Upper lobe of right lung (tissue), 1 donor: ENCODE measurements at regions not wholly inside any gene's neighbourhood (a gene's known extent, or its start where the extent isn't known, plus 50 kb on each side); places are given as distances from the start of the nearest gene placed in this dataset.

Experiments
- ATAC-seq: fragments of 200-7000 bp; cut with Tn5 transposase; one replicate; pipeline ENCODE4 v1.9.1; 2020; ENCODE audit warnings: mild to moderate bottlenecking, moderate library complexity
- DNase-seq: peaks from one replicate; pipeline ENCODE4 v3.0.0-alpha.2; 2020
- H3K27ac ChIP-seq: fragments of 200-600 bp; one replicate; pipeline ENCODE4 v1.8.0; 2022
- H3K27me3 ChIP-seq: fragments of 200-600 bp; one replicate; pipeline ENCODE4 v1.8.0; 2022; ENCODE audit warnings: mild to moderate bottlenecking
- H3K36me3 ChIP-seq: fragments of 200-600 bp; one replicate; pipeline ENCODE4 v1.8.0; 2022
- H3K4me1 ChIP-seq: fragments of 200-600 bp; one replicate; pipeline ENCODE4 v1.8.0; 2022
- H3K4me3 ChIP-seq: fragments of 200-600 bp; one replicate; pipeline ENCODE4 v1.8.0; 2022; ENCODE audit warnings: mild to moderate bottlenecking
- H3K9me3 ChIP-seq: fragments of 200-600 bp; one replicate; pipeline ENCODE4 v1.8.0; 2022
- intact Hi-C: fragments of 100-400 bp; cut with DNase I; formaldehyde crosslinking; loops from one replicate; pipeline ENCODE4 v1.11.0; 2022
- TF ChIP-seq, protein P1 (sequence below): fragments of 200-600 bp; IDR thresholded peaks from one replicate; pipeline ENCODE4 v1.8.0; 2022; ENCODE audit warnings: antibody characterized with exemption
- donor health status: DM: no; HTN: yes; CAD: no; lungs with severe emphysema.

DNA sequence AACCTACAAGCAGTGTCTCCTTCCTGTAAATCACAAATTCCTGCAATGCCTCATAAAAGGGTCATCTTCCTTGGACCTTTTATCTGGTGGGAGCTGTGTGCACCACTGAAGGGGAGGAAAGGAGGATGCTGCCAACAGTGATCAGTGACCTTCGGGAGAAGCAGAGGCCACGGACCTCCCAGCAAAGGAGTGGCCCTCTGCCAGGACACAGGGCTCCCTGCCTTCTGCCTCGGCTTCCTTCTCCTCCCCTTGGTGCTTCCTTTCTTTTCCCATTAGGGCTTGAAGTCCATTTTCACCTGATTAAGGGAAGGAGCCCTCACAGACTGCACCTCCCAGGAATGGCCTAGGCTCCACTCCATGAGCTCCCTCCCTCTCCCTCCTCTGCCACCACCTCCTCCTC is 85.3 kb upstream of the ITGA6 start:
- H3K4me3 ChIP-seq, result no peak overlapping the region
- H3K27ac ChIP-seq, result no peak overlapping the region
- H3K4me1 ChIP-seq, result peaks cover 15% of the 10 kb centered on the region
- H3K27me3 ChIP-seq, result no peaks in the 10 kb centered on the region
- H3K36me3 ChIP-seq, result no peaks in the 10 kb centered on the region
- intact Hi-C loops, result no loop called here
- ATAC-seq, result no peak
- H3K9me3 ChIP-seq, result peaks cover 5% of the 10 kb centered on the region
- no peak for DNase-seq
- TF ChIP-seq, protein P1, sequence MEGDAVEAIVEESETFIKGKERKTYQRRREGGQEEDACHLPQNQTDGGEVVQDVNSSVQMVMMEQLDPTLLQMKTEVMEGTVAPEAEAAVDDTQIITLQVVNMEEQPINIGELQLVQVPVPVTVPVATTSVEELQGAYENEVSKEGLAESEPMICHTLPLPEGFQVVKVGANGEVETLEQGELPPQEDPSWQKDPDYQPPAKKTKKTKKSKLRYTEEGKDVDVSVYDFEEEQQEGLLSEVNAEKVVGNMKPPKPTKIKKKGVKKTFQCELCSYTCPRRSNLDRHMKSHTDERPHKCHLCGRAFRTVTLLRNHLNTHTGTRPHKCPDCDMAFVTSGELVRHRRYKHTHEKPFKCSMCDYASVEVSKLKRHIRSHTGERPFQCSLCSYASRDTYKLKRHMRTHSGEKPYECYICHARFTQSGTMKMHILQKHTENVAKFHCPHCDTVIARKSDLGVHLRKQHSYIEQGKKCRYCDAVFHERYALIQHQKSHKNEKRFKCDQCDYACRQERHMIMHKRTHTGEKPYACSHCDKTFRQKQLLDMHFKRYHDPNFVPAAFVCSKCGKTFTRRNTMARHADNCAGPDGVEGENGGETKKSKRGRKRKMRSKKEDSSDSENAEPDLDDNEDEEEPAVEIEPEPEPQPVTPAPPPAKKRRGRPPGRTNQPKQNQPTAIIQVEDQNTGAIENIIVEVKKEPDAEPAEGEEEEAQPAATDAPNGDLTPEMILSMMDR, result no peak

DNA sequence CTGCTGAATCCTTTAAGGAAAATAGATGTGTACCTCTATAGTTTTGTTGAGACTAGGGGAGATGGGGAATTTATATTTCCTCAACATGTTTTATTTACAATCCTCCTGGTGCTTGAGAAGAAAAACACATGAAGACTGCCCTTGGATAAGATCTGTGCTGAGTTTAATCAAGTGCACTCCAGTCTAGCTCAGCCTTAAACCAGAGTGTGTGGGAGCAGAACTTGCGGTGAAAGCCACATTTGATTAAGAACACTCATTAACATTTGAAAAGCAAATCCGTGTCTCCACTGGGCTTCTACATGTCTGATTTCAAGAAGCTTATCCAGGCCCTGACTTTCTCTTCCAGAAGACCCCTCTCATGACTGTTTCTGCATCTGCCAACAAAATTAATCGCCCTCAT is 84.8 kb upstream of the ITGA6 start:
- intact Hi-C loops, result no loop called here
- DNase-seq, result no peak
- no peak for ATAC-seq
- peaks cover 15% of the 10 kb centered on the region for H3K4me1 ChIP-seq
- peaks cover 5% of the 10 kb centered on the region for H3K9me3 ChIP-seq
- H3K4me3 ChIP-seq, result no peak overlapping the region
- TF ChIP-seq, protein P1, result no peak
- H3K27ac ChIP-seq, result no peak overlapping the region
- no peaks in the 10 kb centered on the region for H3K36me3 ChIP-seq
- H3K27me3 ChIP-seq, result no peaks in the 10 kb centered on the region

DNA sequence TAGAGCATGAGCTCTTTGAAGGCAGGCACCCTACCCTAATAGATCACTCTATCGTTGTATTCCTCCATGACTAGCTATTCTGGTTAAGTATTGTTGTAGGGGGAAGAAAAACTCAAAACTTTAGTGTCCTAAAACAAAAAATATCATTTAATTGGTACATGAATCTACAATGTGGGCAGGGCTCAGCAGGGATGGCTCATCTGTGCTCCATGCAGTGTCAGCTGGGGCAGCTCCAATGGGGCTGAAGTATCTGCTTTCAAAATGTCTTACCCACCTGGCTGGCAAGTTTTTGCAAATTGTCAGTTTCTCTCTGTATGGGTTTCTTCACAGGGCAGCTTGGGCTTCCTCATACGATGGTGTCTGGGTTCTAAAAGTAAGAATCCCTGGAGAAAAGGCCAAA is 83.2 kb upstream of the ITGA6 start:
- intact Hi-C loops, result no loop called here
- Histone ChIP-seq H3K4me3 (no peak overlapping the region), H3K27me3 (no peaks in the 10 kb centered on the region), H3K4me1 (peaks cover 15% of the 10 kb centered on the region), H3K27ac (no peak overlapping the region), H3K9me3 (peaks cover 5% of the 10 kb centered on the region), H3K36me3 (no peaks in the 10 kb centered on the region)
- ATAC-seq (no peak), DNase-seq (no peak)
- TF ChIP-seq, protein P1, result no peak

DNA sequence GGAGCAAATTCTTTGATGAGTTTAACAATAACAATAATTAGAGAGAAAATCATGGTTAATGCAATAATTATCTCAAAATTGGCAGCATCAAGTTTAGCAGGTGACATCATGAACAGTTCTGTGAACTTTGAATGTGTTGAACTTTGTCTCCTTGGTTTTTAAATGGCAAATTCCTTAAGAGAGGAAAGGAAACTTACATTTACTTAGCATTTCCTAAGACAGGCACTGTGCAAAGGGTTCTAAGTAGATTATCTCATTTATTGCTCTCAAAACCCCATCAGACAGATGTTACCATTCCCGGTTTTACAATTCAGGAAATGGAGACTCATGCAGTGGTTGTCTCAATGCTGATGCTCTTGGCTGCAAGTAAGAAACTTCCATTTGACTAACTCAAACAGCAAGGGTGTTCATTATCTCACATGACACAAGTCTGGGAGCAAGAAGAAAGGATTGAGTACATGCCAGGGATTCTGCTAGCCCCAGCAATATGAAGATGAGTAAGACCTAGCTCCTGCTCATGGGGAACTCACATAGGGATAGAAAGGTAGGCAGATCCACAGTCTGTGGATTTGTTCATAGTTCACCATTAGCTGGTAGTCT is 81.3 kb upstream of the ITGA6 start:
- DNase-seq (no peak), ATAC-seq (no peak)
- Histone ChIP-seq H3K27ac (no peak overlapping the region), H3K9me3 (peaks cover 5% of the 10 kb centered on the region), H3K36me3 (no peaks in the 10 kb centered on the region), H3K4me3 (no peak overlapping the region), H3K4me1 (no peaks in the 10 kb centered on the region), H3K27me3 (no peaks in the 10 kb centered on the region)
- TF ChIP-seq, protein P1, result no peak
- intact Hi-C loops, result no loop called here

DNA sequence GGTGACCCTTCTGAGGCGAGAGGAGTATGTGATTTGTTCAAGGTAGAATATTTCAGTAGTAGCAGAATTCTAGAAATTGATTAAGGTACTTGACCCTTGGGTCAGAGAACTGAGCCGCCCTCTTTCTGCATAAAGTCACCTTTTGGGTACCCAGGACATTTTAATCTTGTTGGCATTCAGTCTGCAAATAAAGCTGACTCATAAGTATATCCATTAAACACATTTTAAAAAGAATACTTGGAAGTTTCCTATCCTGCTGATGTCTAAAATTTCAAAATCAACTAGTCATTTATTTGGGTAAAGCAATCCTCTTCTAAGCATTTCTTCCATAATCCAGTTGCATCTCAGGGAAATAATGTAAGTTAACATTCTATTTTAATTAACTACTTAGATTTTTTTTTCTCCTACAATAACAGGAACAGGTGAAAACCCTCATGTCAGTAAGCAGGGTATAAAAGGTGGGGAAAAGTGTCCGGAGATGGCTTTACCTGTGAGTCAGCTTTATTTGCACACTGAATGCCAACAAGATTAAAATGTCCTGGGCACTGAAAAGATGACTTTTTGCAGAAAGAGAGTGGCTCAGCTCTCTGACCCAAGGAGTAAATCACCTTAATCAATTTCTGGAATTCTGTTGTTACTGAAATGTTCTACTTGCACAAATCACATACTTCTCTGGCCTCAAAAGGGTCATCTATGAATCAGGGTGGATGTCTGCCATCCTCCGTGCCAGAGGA is 78.7 kb upstream of the ITGA6 start:
- TF ChIP-seq, protein P1, result no peak
- peaks cover 5% of the 10 kb centered on the region for H3K9me3 ChIP-seq
- no peak overlapping the region for H3K4me3 ChIP-seq
- no peak for ATAC-seq
- no peaks in the 10 kb centered on the region for H3K27me3 ChIP-seq
- intact Hi-C loops, result no loop called here
- no peak overlapping the region for H3K27ac ChIP-seq
- no peak for DNase-seq
- no peaks in the 10 kb centered on the region for H3K4me1 ChIP-seq
- no peaks in the 10 kb centered on the region for H3K36me3 ChIP-seq
